Stomach (tissue), 8 donors: ENCODE measurements at regions not wholly inside any gene's neighbourhood (a gene's known extent, or its start where the extent isn't known, plus 50 kb on each side); places are given as distances from the start of the nearest gene placed in this dataset.
"Not testable (repeated sequence)": the region's sequence is repeated elsewhere in the genome, so short reads cannot be mapped to it uniquely, and the experiment has no call there.

ENCODE experiments used
- DNase-seq, 2 donors: peaks; one replicate each; pipeline versions ENCODE4 v3.0.0 to v3.0.0-alpha.2; 2013 to 2019
- H3K27ac ChIP-seq, 5 donors: fragments of 200-600 bp in 4 of 5; sonication (generic) in 4 of 5; one replicate each; pipeline ENCODE4 v1.5.1; 2013 to 2019; ENCODE audit warnings: mild to moderate bottlenecking in 1 of 5, moderate library complexity in 1 of 5
- H3K27me3 ChIP-seq, 3 donors: fragments of 200-600 bp; sonication (generic); one replicate each; pipeline ENCODE4 v1.5.1; 2017 to 2019; ENCODE audit warnings: mixed run types in 1 of 3
- H3K36me3 ChIP-seq, 4 donors: fragments of 200-600 bp; sonication (generic); 1 replicate in 3 of 4; 2 replicates in 1 of 4; pipeline ENCODE4 v1.5.1; 2016 to 2019
- H3K4me1 ChIP-seq, 4 donors: fragments of 200-600 bp; sonication (generic); one replicate each; pipeline ENCODE4 v1.5.1; 2016 to 2019
- H3K4me3 ChIP-seq, 4 donors: fragments of 200-600 bp; sonication (generic) in 3 of 4; one replicate each; pipeline ENCODE4 v1.5.1; 2016 to 2019; ENCODE audit warnings: mild to moderate bottlenecking in 1 of 4
- H3K9me3 ChIP-seq, 4 donors: fragments of 200-600 bp; sonication (generic); one replicate each; pipeline ENCODE4 v1.5.1; 2016 to 2019
- CTCF ChIP-seq, 7 experiments: fragments of 450-650 bp in 4 of 7; fragments of 200-600 bp in 3 of 7; sonication (generic) in 3 of 7; IDR thresholded peaks; one replicate each; pipeline ENCODE4 v1.5.1; 2016 to 2019; ENCODE audit warnings: antibody characterized with exemption in 7 of 7, control low read depth in 2 of 7, mild to moderate bottlenecking in 1 of 7
- EP300 ChIP-seq: sonication (generic); formaldehyde crosslinking; IDR thresholded peaks from one replicate; pipeline ENCODE4 v1.6.1; 2017; ENCODE audit warnings: antibody characterized with exemption
- POLR2A ChIP-seq, 4 donors: fragments of 450-650 bp; IDR thresholded peaks; one replicate each; pipeline ENCODE4 v1.6.1; 2016; ENCODE audit warnings: antibody characterized with exemption in 4 of 4, control low read depth in 2 of 4, mild to moderate bottlenecking in 1 of 4, moderate library complexity in 1 of 4
- POLR2AphosphoS5 ChIP-seq, 3 donors: sonication (generic); formaldehyde crosslinking; IDR thresholded peaks; one replicate each; pipeline ENCODE4 v1.6.1; 2016; ENCODE audit warnings: antibody characterized with exemption in 3 of 3
- WGBS, 5 donors: extraction: QIAGEN DNeasy Blood & Tissue Kit in 3 of 5; methylation state at CpG; one replicate each; pipeline versions ENCODE4 v1.1.5 to v1.1.7; 2013 to 2018; 5-methylcytosine and 5-hydroxymethylcytosine counted together
- intact Hi-C: fragments of 100-400 bp; cut with DNase I; formaldehyde crosslinking; loops from one replicate; pipeline ENCODE4 v1.15.1; 2023; ENCODE audit warnings: low total_unique reads
- donor health status: healthy with polysubstance abuse.
- donor health status: Bipolar disorder and iron deficiency.
- donor health status: healthy.

DNA sequence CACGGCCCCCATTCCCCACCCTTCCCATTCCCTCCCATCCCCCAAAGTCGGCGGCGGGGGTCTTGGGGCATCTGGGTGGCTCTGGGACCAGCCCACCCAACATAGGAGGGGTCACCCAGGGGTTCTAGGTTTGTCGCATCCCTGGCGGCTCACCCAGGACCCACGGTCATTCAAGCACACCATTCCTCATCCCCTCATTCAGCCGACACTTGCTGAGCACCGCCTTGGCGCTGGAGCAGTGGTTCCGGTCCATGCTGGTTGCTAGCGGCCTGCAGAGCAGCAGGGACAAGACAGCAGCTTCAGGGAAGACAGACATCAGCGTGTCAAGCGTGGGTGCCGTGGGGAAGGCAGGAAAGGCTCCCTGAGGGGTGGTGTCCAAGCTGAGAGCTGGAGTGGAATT, 50.5 kb upstream of the OTOS start:
- intact Hi-C loops = no loop called here
- H3K27me3 ChIP-seq = peaks cover 0 to 56% (median 4%) of the 10 kb centered on the region in 3 donors
- no peaks in the 10 kb centered on the region for H3K36me3 ChIP-seq
- peaks cover 0 to 9% (median 8%) of the 10 kb centered on the region in 4 donors for H3K9me3 ChIP-seq
- no peaks in the 10 kb centered on the region for H3K4me1 ChIP-seq
- WGBS, 5 donors = 83 to 92% (median 89%) methylated on average over 10 to 15 of the region's 15 CpGs
- no peak overlapping the region for H3K4me3 ChIP-seq
- TF ChIP-seq POLR2AphosphoS5 (IDR thresholded peaks at IDR 0.05) (no peak), CTCF (IDR thresholded peaks at IDR 0.05) (no peak), POLR2A (IDR thresholded peaks at IDR 0.05) (no peak), EP300 (no peak)
- DNase-seq = no peak
- no peak overlapping the region for H3K27ac ChIP-seq

DNA sequence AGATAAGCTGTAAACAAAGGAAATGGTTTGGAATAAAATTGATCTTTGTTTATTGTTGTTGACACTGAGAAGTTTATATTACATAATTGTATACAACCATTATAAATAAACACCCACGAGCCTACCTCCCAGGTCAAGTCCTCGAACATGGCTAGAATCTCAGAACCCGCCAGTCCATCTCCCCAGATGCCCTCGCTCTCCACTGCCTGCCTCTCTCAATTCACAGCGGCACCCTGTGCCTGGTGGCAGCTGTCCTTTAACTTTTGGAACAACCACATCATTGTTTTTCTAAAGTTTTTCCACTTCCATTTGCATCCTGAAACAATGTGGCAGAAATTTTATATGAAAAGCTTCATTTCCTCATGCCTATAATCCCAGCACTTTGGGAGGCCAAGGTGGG, 52.2 kb upstream of the OTOS start:
- Histone ChIP-seq H3K9me3 (peaks cover 0 to 7% (median 7%) of the 10 kb centered on the region in 4 donors), H3K36me3 (no peaks in the 10 kb centered on the region), H3K27ac (no peak overlapping the region), H3K27me3 (peaks cover 0 to 60% (median 4%) of the 10 kb centered on the region in 3 donors), H3K4me1 (no peaks in the 10 kb centered on the region), H3K4me3 (no peak overlapping the region)
- no peak for TF ChIP-seq POLR2AphosphoS5 (IDR thresholded peaks at IDR 0.05)
- no peak for TF ChIP-seq POLR2A (IDR thresholded peaks at IDR 0.05)
- no peak for TF ChIP-seq CTCF (IDR thresholded peaks at IDR 0.05)
- no peak for TF ChIP-seq EP300
- DNase-seq = no peak
- 52 to 76% (median 67%) methylated on average over 5 of the region's 5 CpGs for WGBS, 5 donors
- intact Hi-C loops = no loop called here

- H3K36me3 ChIP-seq, DNase-seq, H3K27ac ChIP-seq, H3K4me1 ChIP-seq, H3K4me3 ChIP-seq, H3K9me3 ChIP-seq, intact Hi-C loops: not testable (repeated sequence)
- H3K27me3 ChIP-seq = peaks cover 0 to 61% (median 4%) of the 10 kb centered on the region in 3 donors
- 22 to 40% (median 33%) methylated on average over 8 to 10 of the region's 10 CpGs for WGBS, 5 donors
Measured at GRCh38 chr2:240194341-240194762, 53.9 kb upstream of the OTOS start.

DNA sequence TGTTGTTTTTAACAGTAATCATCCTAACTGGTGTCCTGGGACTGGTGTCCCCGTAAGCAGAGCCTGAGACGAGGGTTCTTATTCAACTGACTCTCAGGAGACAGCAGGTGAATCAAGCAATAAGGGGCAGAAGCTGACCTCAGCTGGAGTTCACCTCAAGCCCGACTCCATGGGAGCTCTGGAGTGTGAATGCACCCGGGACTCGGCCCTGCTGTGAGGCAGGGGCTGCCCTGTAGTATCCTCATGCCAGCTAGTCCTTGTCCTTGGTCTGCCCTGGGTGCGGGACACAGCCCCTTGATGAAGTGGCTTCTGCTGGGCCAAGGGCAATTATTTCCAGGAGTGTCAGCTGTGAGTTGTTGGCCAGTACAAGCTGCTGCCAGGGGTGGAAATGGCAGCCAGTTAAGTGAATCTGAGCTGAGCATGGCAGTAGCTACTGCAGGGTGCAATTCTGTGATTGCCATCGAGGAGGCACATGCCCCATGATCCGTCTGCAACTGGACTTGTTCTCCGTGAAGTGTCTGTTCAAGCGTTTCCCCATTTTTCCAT, 54.9 kb upstream of the OTOS start:
- Histone ChIP-seq H3K9me3 (no peaks in the 10 kb centered on the region), H3K27ac (no peak overlapping the region), H3K27me3 (peaks cover 0 to 60% (median 4%) of the 10 kb centered on the region in 3 donors), H3K4me3 (no peak overlapping the region), H3K36me3 (no peaks in the 10 kb centered on the region), H3K4me1 (no peaks in the 10 kb centered on the region)
- no peak for DNase-seq
- intact Hi-C loops = no loop called here
- 86 to 92% (median 90%) methylated on average over 7 to 10 of the region's 10 CpGs for WGBS, 5 donors
- TF ChIP-seq POLR2A (IDR thresholded peaks at IDR 0.05) = no peak
- no peak for TF ChIP-seq POLR2AphosphoS5 (IDR thresholded peaks at IDR 0.05)
- TF ChIP-seq EP300 = no peak
- no peak for TF ChIP-seq CTCF (IDR thresholded peaks at IDR 0.05)

GRCh38 chr2:240196716-240197461, 56.4 kb upstream of the OTOS start:
- Histone ChIP-seq H3K9me3 (no peaks in the 10 kb centered on the region), H3K4me1 (no peaks in the 10 kb centered on the region), H3K27ac (no peak overlapping the region), H3K4me3 (no peak overlapping the region), H3K36me3 (no peaks in the 10 kb centered on the region), H3K27me3 (peaks cover 0 to 57% (median 4%) of the 10 kb centered on the region in 3 donors)
- peak in 1 of 2 donors; percentile 20 for DNase-seq
- intact Hi-C loops = no loop called here
- TF ChIP-seq CTCF (IDR thresholded peaks at IDR 0.05) (no peak), EP300 (no peak), POLR2AphosphoS5 (IDR thresholded peaks at IDR 0.05) (no peak), POLR2A (IDR thresholded peaks at IDR 0.05) (no peak)
- 81 to 87% (median 87%) methylated on average over 9 to 10 of the region's 10 CpGs for WGBS, 5 donors
